Activated naive CD4-positive, alpha-beta T cell treated with anti-CD3 and anti-CD28 coated beads, Interleukin-2, amount 50 U/mL, for 24 hours (primary cell): ENCODE measurements at regions not wholly inside any gene's neighbourhood (a gene's known extent, or its start where the extent isn't known, plus 50 kb on each side); places are given as distances from the start of the nearest gene placed in this dataset.
A peak's percentile ranks its signal among the peaks of the same experiment; 100 is the strongest.

Experiments used
- H3K27ac Mint-ChIP-seq: one replicate; pipeline ENCODE4 v1.8.0; 2021; ENCODE audit warnings: mild to moderate bottlenecking, mixed read lengths
- H3K27me3 Mint-ChIP-seq: one replicate; pipeline ENCODE4 v1.8.0; 2021; ENCODE audit warnings: mixed read lengths
- H3K36me3 Mint-ChIP-seq: one replicate; pipeline ENCODE4 v1.8.0; 2021; ENCODE audit warnings: mixed read lengths
- H3K4me1 Mint-ChIP-seq: one replicate; pipeline ENCODE4 v1.8.0; 2021; ENCODE audit warnings: mixed read lengths
- H3K4me3 Mint-ChIP-seq: one replicate; pipeline ENCODE4 v1.8.0; 2021; ENCODE audit warnings: mild to moderate bottlenecking, mixed read lengths
- H3K9me3 Mint-ChIP-seq: one replicate; pipeline ENCODE4 v1.8.0; 2021; ENCODE audit warnings: mixed read lengths

- Mint-ChIP-seq H3K9me3 (no peaks in the 10 kb centered on the region), H3K27me3 (no peaks in the 10 kb centered on the region), H3K4me1 (no peaks in the 10 kb centered on the region), H3K36me3 (no peaks in the 10 kb centered on the region), H3K27ac (no peak overlapping the region), H3K4me3 (no peak overlapping the region)
Observed at GRCh38 chrY:17330733-17331132, 549.3 kb downstream of the CDY2B start.

GRCh38 chrY:17319916-17320315 is 560.1 kb downstream of the CDY2B start:
- no peak overlapping the region for H3K27ac Mint-ChIP-seq
- H3K4me3 Mint-ChIP-seq, result no peak overlapping the region
- H3K4me1 Mint-ChIP-seq, result no peaks in the 10 kb centered on the region
- H3K27me3 Mint-ChIP-seq, result no peaks in the 10 kb centered on the region
- H3K36me3 Mint-ChIP-seq, result no peaks in the 10 kb centered on the region
- H3K9me3 Mint-ChIP-seq, result no peaks in the 10 kb centered on the region

GRCh38 chrY:17318631-17319030 is 561.4 kb downstream of the CDY2B start:
- no peak overlapping the region for H3K27ac Mint-ChIP-seq
- H3K36me3 Mint-ChIP-seq, result no peaks in the 10 kb centered on the region
- no peaks in the 10 kb centered on the region for H3K4me1 Mint-ChIP-seq
- no peaks in the 10 kb centered on the region for H3K9me3 Mint-ChIP-seq
- H3K4me3 Mint-ChIP-seq, result no peak overlapping the region
- H3K27me3 Mint-ChIP-seq, result no peaks in the 10 kb centered on the region

- H3K9me3 Mint-ChIP-seq, result no peaks in the 10 kb centered on the region
- no peaks in the 10 kb centered on the region for H3K27me3 Mint-ChIP-seq
- no peak overlapping the region for H3K4me3 Mint-ChIP-seq
- no peaks in the 10 kb centered on the region for H3K36me3 Mint-ChIP-seq
- no peaks in the 10 kb centered on the region for H3K4me1 Mint-ChIP-seq
- H3K27ac Mint-ChIP-seq, result no peak overlapping the region
Observed at GRCh38 chrY:17277056-17277455, 603.0 kb downstream of the CDY2B start.

GRCh38 chrY:17259497-17259896 is 620.5 kb downstream of the CDY2B start:
- H3K27ac Mint-ChIP-seq, result no peak overlapping the region
- H3K9me3 Mint-ChIP-seq, result no peaks in the 10 kb centered on the region
- H3K4me3 Mint-ChIP-seq, result no peak overlapping the region
- no peaks in the 10 kb centered on the region for H3K36me3 Mint-ChIP-seq
- no peaks in the 10 kb centered on the region for H3K4me1 Mint-ChIP-seq
- no peaks in the 10 kb centered on the region for H3K27me3 Mint-ChIP-seq

GRCh38 chrY:17238406-17238805 is 641.6 kb downstream of the CDY2B start:
- Mint-ChIP-seq H3K27me3 (no peaks in the 10 kb centered on the region), H3K4me1 (no peaks in the 10 kb centered on the region), H3K27ac (no peak overlapping the region), H3K9me3 (no peaks in the 10 kb centered on the region), H3K36me3 (no peaks in the 10 kb centered on the region), H3K4me3 (no peak overlapping the region)

GRCh38 chrY:17235769-17236168 is 644.3 kb downstream of the CDY2B start:
- Mint-ChIP-seq H3K36me3 (no peaks in the 10 kb centered on the region), H3K9me3 (peaks cover 6% of the 10 kb centered on the region), H3K4me3 (no peak overlapping the region), H3K27ac (no peak overlapping the region), H3K27me3 (no peaks in the 10 kb centered on the region), H3K4me1 (no peaks in the 10 kb centered on the region)

GRCh38 chrY:17233435-17234109 is 646.4 kb downstream of the CDY2B start:
- Mint-ChIP-seq H3K4me1 (no peaks in the 10 kb centered on the region), H3K27me3 (no peaks in the 10 kb centered on the region), H3K9me3 (peaks cover 6% of the 10 kb centered on the region), H3K36me3 (no peaks in the 10 kb centered on the region), H3K27ac (no peak overlapping the region), H3K4me3 (no peak overlapping the region)

GRCh38 chrY:17231994-17232393 is 648.0 kb downstream of the CDY2B start:
- Mint-ChIP-seq H3K27ac (no peak overlapping the region), H3K27me3 (no peaks in the 10 kb centered on the region)

GRCh38 chrY:17223502-17223901 is 656.5 kb downstream of the CDY2B start:
- no peak overlapping the region for H3K4me3 Mint-ChIP-seq
- H3K9me3 Mint-ChIP-seq, result no peaks in the 10 kb centered on the region
- no peak overlapping the region for H3K27ac Mint-ChIP-seq
- H3K36me3 Mint-ChIP-seq, result no peaks in the 10 kb centered on the region
- no peaks in the 10 kb centered on the region for H3K4me1 Mint-ChIP-seq
- no peaks in the 10 kb centered on the region for H3K27me3 Mint-ChIP-seq

More at GRCh38 chrY:17231994-17232393, 648.0 kb downstream of the CDY2B start:
- no peaks in the 10 kb centered on the region for H3K4me1 Mint-ChIP-seq
- H3K36me3 Mint-ChIP-seq, result no peaks in the 10 kb centered on the region
- no peak overlapping the region for H3K4me3 Mint-ChIP-seq
- H3K9me3 Mint-ChIP-seq, result peaks cover 6% of the 10 kb centered on the region

GRCh38 chrY:17202395-17202794 is 677.6 kb downstream of the CDY2B start:
- Mint-ChIP-seq H3K27me3 (no peaks in the 10 kb centered on the region), H3K4me3 (no peak overlapping the region), H3K27ac (no peak overlapping the region), H3K36me3 (no peaks in the 10 kb centered on the region), H3K9me3 (peaks cover 4% of the 10 kb centered on the region), H3K4me1 (no peaks in the 10 kb centered on the region)

GRCh38 chrY:17184299-17184698 is 695.7 kb downstream of the CDY2B start:
- Mint-ChIP-seq H3K4me3 (no peak overlapping the region), H3K27ac (no peak overlapping the region), H3K27me3 (no peaks in the 10 kb centered on the region), H3K9me3 (peaks cover 4% of the 10 kb centered on the region), H3K4me1 (no peaks in the 10 kb centered on the region), H3K36me3 (no peaks in the 10 kb centered on the region)

GRCh38 chrY:17166881-17167280 is 713.1 kb downstream of the CDY2B start:
- Mint-ChIP-seq H3K4me3 (no peak overlapping the region), H3K27ac (no peak overlapping the region), H3K9me3 (peaks cover 5% of the 10 kb centered on the region)

GRCh38 chrY:17122166-17122565 is 757.9 kb downstream of the CDY2B start:
- no peaks in the 10 kb centered on the region for H3K9me3 Mint-ChIP-seq
- H3K36me3 Mint-ChIP-seq, result no peaks in the 10 kb centered on the region
- no peak overlapping the region for H3K27ac Mint-ChIP-seq
- no peak overlapping the region for H3K4me3 Mint-ChIP-seq
- no peaks in the 10 kb centered on the region for H3K4me1 Mint-ChIP-seq
- H3K27me3 Mint-ChIP-seq, result no peaks in the 10 kb centered on the region

More at GRCh38 chrY:17166881-17167280, 713.1 kb downstream of the CDY2B start:
- Mint-ChIP-seq H3K36me3 (no peaks in the 10 kb centered on the region), H3K4me1 (no peaks in the 10 kb centered on the region), H3K27me3 (no peaks in the 10 kb centered on the region)

GRCh38 chrY:17085303-17085702 is 794.7 kb downstream of the CDY2B start:
- Mint-ChIP-seq H3K9me3 (no peaks in the 10 kb centered on the region), H3K36me3 (peaks cover 2% of the 10 kb centered on the region), H3K27me3 (no peaks in the 10 kb centered on the region), H3K4me3 (no peak overlapping the region), H3K4me1 (no peaks in the 10 kb centered on the region), H3K27ac (no peak overlapping the region)

- H3K36me3 Mint-ChIP-seq, result peaks cover 26% of the 10 kb centered on the region
- H3K9me3 Mint-ChIP-seq, result peaks cover 32% of the 10 kb centered on the region
Observed at GRCh38 chrY:17079887-17080286, 800.1 kb downstream of the CDY2B start.

GRCh38 chrY:17067307-17067706 is 812.7 kb downstream of the CDY2B start:
- H3K36me3 Mint-ChIP-seq, result peaks cover 13% of the 10 kb centered on the region

More at GRCh38 chrY:17079887-17080286, 800.1 kb downstream of the CDY2B start:
- Mint-ChIP-seq H3K27me3 (no peaks in the 10 kb centered on the region), H3K4me1 (peaks cover 42% of the 10 kb centered on the region), H3K4me3 (no peak overlapping the region), H3K27ac (peak overlapping the region; percentile 76)

More at GRCh38 chrY:17067307-17067706, 812.7 kb downstream of the CDY2B start:
- H3K9me3 Mint-ChIP-seq, result peaks cover 15% of the 10 kb centered on the region
- H3K4me1 Mint-ChIP-seq, result peaks cover 17% of the 10 kb centered on the region
- no peak overlapping the region for H3K4me3 Mint-ChIP-seq
- no peaks in the 10 kb centered on the region for H3K27me3 Mint-ChIP-seq
- H3K27ac Mint-ChIP-seq, result no peak overlapping the region
